Astrocyte (in vitro differentiated cells and primary cell): ENCODE measurements at regions not wholly inside any gene's neighbourhood (a gene's known extent, or its start where the extent isn't known, plus 50 kb on each side); places are given as distances from the start of the nearest gene placed in this dataset.

Experiments used
- DNase-seq: peaks from one replicate; pipeline ENCODE4 v3.0.0-alpha.2; 2010; ENCODE audit warnings: low read depth
- FAIRE-seq: peaks from 2 replicates; lab custom pipeline; 2011; peaks lifted over from hg19 to GRCh38; lab: Jason Lieb, UNC
- H2AFZ ChIP-seq: 2 replicates; pipeline ENCODE4 v1.6.0; 2012; ENCODE audit warnings: low read depth, low read length, inconsistent platforms
- H3K27ac ChIP-seq: 2 replicates; pipeline ENCODE4 v1.5.1; 2011; ENCODE audit warnings: low read depth, low read length, inconsistent platforms
- H3K27me3 ChIP-seq: 2 replicates; pipeline ENCODE4 v1.6.0; 2011; ENCODE audit warnings: low read length, inconsistent platforms; ENCODE audit not compliant: insufficient read depth
- H3K36me3 ChIP-seq: 2 replicates; pipeline ENCODE4 v1.5.1; 2011; ENCODE audit warnings: low read length, inconsistent platforms; ENCODE audit not compliant: insufficient read depth
- H3K4me1 ChIP-seq: 2 replicates; pipeline ENCODE4 v1.5.1; 2011; ENCODE audit warnings: low read length, inconsistent platforms; ENCODE audit not compliant: insufficient read depth
- H3K4me2 ChIP-seq: 2 replicates; pipeline ENCODE4 v1.6.0; 2012; ENCODE audit warnings: low read length, inconsistent platforms
- H3K4me3 ChIP-seq: 2 replicates; pipeline ENCODE4 v1.5.1; 2011; ENCODE audit warnings: low read depth, mild to moderate bottlenecking, low read length, inconsistent platforms; ENCODE audit not compliant: insufficient read depth
- H3K79me2 ChIP-seq: 2 replicates; pipeline ENCODE4 v1.6.0; 2012; ENCODE audit warnings: mild to moderate bottlenecking, low read length, inconsistent platforms; ENCODE audit not compliant: insufficient read depth
- H3K9ac ChIP-seq: 2 replicates; pipeline ENCODE4 v1.6.0; 2012; ENCODE audit warnings: mild to moderate bottlenecking, low read length, inconsistent platforms
- H3K9me3 ChIP-seq: 2 replicates; pipeline ENCODE4 v1.5.1; 2012; ENCODE audit warnings: low read depth, mild to moderate bottlenecking, low read length, inconsistent platforms; ENCODE audit not compliant: insufficient read depth
- H4K20me1 ChIP-seq: 2 replicates; pipeline ENCODE4 v1.6.0; 2012; ENCODE audit warnings: low read length, inconsistent platforms; ENCODE audit not compliant: insufficient read depth
- H3K27ac Mint-ChIP-seq: one replicate; pipeline ENCODE4 v1.8.0; 2021; ENCODE audit warnings: mild to moderate bottlenecking, mixed read lengths; ENCODE audit not compliant: unreplicated experiment
- H3K27me3 Mint-ChIP-seq: one replicate; pipeline ENCODE4 v1.8.0; 2021; ENCODE audit warnings: low read depth, mixed read lengths; ENCODE audit not compliant: unreplicated experiment
- H3K36me3 Mint-ChIP-seq: one replicate; pipeline ENCODE4 v1.8.0; 2021; ENCODE audit warnings: low read depth, mixed read lengths; ENCODE audit not compliant: unreplicated experiment
- H3K4me1 Mint-ChIP-seq: one replicate; pipeline ENCODE4 v1.8.0; 2021; ENCODE audit warnings: low read depth, mixed read lengths; ENCODE audit not compliant: unreplicated experiment
- H3K4me3 Mint-ChIP-seq: one replicate; pipeline ENCODE4 v1.8.0; 2021; ENCODE audit warnings: mild to moderate bottlenecking, moderate library complexity, mixed read lengths; ENCODE audit not compliant: unreplicated experiment
- H3K9me3 Mint-ChIP-seq: one replicate; pipeline ENCODE4 v1.8.0; 2021; ENCODE audit warnings: mild to moderate bottlenecking, mixed read lengths; ENCODE audit not compliant: unreplicated experiment
- EZH2 ChIP-seq: IDR thresholded peaks from 2 replicates; pipeline ENCODE4 v1.6.1; 2012; ENCODE audit warnings: mild to moderate bottlenecking, low read length, inconsistent platforms; ENCODE audit not compliant: insufficient read depth
- TF ChIP-seq, protein P1 (sequence below): IDR thresholded peaks from 2 replicates; pipeline ENCODE4 v1.5.1; 2011; ENCODE audit warnings: low read depth, mild to moderate bottlenecking, inconsistent platforms, low read length, moderate library complexity; ENCODE audit not compliant: insufficient read depth

DNA sequence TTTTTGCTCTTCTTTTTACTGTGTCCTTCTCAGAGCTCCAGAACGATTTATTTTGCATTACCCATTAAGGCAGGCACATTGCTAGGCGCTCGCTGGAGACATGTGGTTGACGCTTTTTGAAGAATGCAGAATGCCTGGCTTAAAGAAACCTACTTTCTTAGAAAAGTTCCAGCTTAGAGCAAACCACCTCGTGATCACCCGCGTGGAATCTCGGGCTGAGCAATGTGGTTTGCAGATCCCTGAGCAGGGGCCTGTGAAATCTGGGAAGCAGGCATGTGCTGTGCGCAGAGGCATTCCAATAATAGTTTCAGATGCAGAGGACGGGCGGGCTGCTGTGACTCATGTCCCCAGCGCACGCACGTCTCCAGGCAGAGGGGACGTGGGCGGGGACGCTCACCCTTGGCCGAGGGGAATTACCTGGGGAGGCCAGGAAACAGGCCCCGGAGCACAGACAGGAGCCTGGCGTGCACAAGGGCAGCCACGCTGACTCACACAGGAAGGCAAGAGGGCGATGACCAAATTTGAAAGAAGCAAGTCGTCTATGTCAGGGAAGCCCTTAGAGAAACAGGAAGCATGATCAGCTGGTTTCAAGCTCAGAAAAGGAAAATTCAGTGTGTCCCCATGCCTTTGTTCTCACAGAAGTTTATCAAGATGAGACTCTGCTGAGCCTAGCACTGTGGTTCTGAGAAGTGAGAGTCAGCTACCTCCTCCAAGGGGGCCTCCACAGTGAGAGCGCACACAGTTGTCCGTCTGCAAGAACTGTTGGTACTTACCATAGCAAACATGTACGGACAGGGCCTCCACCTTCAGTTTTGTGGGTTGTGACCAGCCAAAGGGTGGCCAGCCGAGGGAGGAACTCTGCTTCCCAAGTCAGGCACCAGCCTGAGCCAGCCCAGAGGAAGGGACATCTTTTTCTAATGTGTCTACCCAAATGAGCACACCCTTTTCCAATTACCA lies 218.6 kb downstream of the PIK3R1 start:
- peak overlapping the region; percentile 93 for H3K27ac Mint-ChIP-seq
- DNase-seq (peak; percentile 99), FAIRE-seq (peak; percentile 96)
- Histone ChIP-seq H3K9me3 (no peaks in the 10 kb centered on the region), H4K20me1 (no peaks in the 10 kb centered on the region), H3K36me3 (no peaks in the 10 kb centered on the region), H3K9ac (peak overlapping the region; percentile 68), H2AFZ (peak overlapping the region; percentile 86), H3K4me2 (peak overlapping the region; percentile 44), H3K27me3 (no peaks in the 10 kb centered on the region), H3K27ac (peak overlapping the region; percentile 95), H3K4me1 (peaks cover 11% of the 10 kb centered on the region), H3K79me2 (no peaks in the 10 kb centered on the region), H3K4me3 (no peak overlapping the region)
- peak overlapping the region; percentile 27 for H3K4me3 Mint-ChIP-seq
- H3K9me3 Mint-ChIP-seq = no peaks in the 10 kb centered on the region
- TF ChIP-seq EZH2 = no peak
- TF ChIP-seq, protein P1, sequence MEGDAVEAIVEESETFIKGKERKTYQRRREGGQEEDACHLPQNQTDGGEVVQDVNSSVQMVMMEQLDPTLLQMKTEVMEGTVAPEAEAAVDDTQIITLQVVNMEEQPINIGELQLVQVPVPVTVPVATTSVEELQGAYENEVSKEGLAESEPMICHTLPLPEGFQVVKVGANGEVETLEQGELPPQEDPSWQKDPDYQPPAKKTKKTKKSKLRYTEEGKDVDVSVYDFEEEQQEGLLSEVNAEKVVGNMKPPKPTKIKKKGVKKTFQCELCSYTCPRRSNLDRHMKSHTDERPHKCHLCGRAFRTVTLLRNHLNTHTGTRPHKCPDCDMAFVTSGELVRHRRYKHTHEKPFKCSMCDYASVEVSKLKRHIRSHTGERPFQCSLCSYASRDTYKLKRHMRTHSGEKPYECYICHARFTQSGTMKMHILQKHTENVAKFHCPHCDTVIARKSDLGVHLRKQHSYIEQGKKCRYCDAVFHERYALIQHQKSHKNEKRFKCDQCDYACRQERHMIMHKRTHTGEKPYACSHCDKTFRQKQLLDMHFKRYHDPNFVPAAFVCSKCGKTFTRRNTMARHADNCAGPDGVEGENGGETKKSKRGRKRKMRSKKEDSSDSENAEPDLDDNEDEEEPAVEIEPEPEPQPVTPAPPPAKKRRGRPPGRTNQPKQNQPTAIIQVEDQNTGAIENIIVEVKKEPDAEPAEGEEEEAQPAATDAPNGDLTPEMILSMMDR = no peak
- no peaks in the 10 kb centered on the region for H3K27me3 Mint-ChIP-seq
- peaks cover 37% of the 10 kb centered on the region for H3K4me1 Mint-ChIP-seq
- H3K36me3 Mint-ChIP-seq = no peaks in the 10 kb centered on the region

DNA sequence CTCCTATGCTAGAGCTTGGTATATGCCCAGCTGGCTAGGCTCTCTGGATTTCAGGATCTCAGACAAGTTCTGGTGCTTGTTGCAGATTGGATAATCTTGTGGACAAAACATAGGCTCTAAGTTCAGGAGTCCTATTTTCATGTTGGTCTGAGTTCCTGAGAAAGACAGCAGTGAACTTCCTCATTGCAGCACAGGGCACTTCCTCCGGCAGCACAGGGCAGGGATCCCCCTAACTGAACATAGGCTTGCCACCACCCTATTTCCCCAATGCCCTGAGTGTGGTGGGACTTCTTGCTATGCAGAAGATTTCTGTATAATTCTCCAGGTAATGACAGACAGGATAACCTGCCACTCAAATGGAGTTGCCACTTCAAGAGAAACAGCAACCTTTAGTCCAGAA lies 220.1 kb downstream of the PIK3R1 start:
- Mint-ChIP-seq H3K27ac (no peak overlapping the region), H3K36me3 (no peaks in the 10 kb centered on the region), H3K4me1 (peaks cover 38% of the 10 kb centered on the region), H3K4me3 (no peak overlapping the region), H3K27me3 (no peaks in the 10 kb centered on the region), H3K9me3 (peaks cover 4% of the 10 kb centered on the region)
- no peak overlapping the region for H3K4me2 ChIP-seq
- H3K36me3 ChIP-seq = no peaks in the 10 kb centered on the region
- TF ChIP-seq EZH2 = no peak
- TF ChIP-seq, protein P1 = no peak
- peaks cover 11% of the 10 kb centered on the region for H3K4me1 ChIP-seq
- no peak for DNase-seq
- no peaks in the 10 kb centered on the region for H3K79me2 ChIP-seq
- H3K4me3 ChIP-seq = no peak overlapping the region
- H3K9me3 ChIP-seq = no peaks in the 10 kb centered on the region
- H4K20me1 ChIP-seq = no peaks in the 10 kb centered on the region
- H3K27ac ChIP-seq = no peak overlapping the region
- H3K9ac ChIP-seq = no peak overlapping the region
- H3K27me3 ChIP-seq = no peaks in the 10 kb centered on the region
- H2AFZ ChIP-seq = no peak overlapping the region
- FAIRE-seq = no peak
